ENCODE measurements at regions not wholly inside any gene's neighbourhood (a gene's known extent, or its start where the extent isn't known, plus 50 kb on each side); places are given as distances from the start of the nearest gene placed in this dataset.

DNA sequence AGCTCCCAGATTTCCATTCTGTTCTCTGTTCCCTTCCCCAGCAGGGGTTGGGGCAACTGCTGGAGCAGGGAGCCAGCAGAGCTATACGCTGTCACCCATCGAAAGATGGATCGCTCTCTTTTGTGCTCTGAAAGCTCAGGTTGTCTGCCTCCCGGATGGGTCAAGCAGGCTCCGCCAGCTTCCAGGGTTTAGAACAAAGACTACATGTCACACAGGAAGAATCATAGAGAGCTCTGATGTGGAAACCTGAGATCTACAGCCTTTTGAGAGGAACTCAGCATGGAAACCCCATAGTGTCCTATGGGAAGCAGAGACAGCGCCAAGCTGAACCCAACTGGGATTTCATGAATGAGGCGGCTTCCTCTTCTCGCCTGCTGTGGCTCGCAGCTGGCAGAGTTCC is 205.4 kb downstream of the HS3ST1 start:
- Histone ChIP-seq H3K4me3 (ENCODE audit: low read depth, low read length, poor library complexity, severe bottlenecking) (no peak overlapping the region), H3K27ac (ENCODE audit: low read depth, low read length, poor library complexity, severe bottlenecking) (no peak overlapping the region), H3K4me1 (ENCODE audit: insufficient read depth, low read length, severe bottlenecking) (no peaks in the 10 kb centered on the region), H3K9me2 (ENCODE audit: low read depth, low read length) (no peaks in the 10 kb centered on the region), H2AFZ (ENCODE audit: low read length) (no peak overlapping the region), H3K36me3 (ENCODE audit: insufficient read depth, low read length) (no peaks in the 10 kb centered on the region), H3K9ac (ENCODE audit: low read length) (no peak overlapping the region), H3K27me3 (ENCODE audit: insufficient read depth, low read length) (no peaks in the 10 kb centered on the region), H3K9me3 (ENCODE audit: low read length) (no peaks in the 10 kb centered on the region), H3K79me2 (ENCODE audit: insufficient read depth, low read length) (no peaks in the 10 kb centered on the region), H4K20me1 (ENCODE audit: insufficient read depth, low read length) (no peaks in the 10 kb centered on the region), H3K4me2 (ENCODE audit: low read length) (no peak overlapping the region), H3F3A (ENCODE audit: insufficient read depth, low read length) (no peaks in the 10 kb centered on the region)
- TF ChIP-seq EZH2 (IDR thresholded peaks at IDR 0.05; ENCODE audit: borderline replicate concordance, low read length) (no peak), CTCF (IDR thresholded peaks at IDR 0.05; ENCODE audit: low read length) (no peak)

- no peaks in the 10 kb centered on the region for H3K27me3 ChIP-seq (ENCODE audit: insufficient read depth, low read length)
- no peak overlapping the region for H3K4me3 ChIP-seq (ENCODE audit: low read depth, low read length, poor library complexity, severe bottlenecking)
- no peak overlapping the region for H2AFZ ChIP-seq (ENCODE audit: low read length)
- TF ChIP-seq CTCF (IDR thresholded peaks at IDR 0.05; ENCODE audit: low read length) (no peak), EZH2 (IDR thresholded peaks at IDR 0.05; ENCODE audit: borderline replicate concordance, low read length) (no peak)
- H3K9me2 ChIP-seq (ENCODE audit: low read depth, low read length) = no peaks in the 10 kb centered on the region
- no peaks in the 10 kb centered on the region for H3K4me1 ChIP-seq (ENCODE audit: insufficient read depth, low read length, severe bottlenecking)
- H3K4me2 ChIP-seq (ENCODE audit: low read length) = no peak overlapping the region
- H3K9me3 ChIP-seq (ENCODE audit: low read length) = no peaks in the 10 kb centered on the region
- H3K79me2 ChIP-seq (ENCODE audit: insufficient read depth, low read length) = no peaks in the 10 kb centered on the region
- H3K36me3 ChIP-seq (ENCODE audit: insufficient read depth, low read length) = no peaks in the 10 kb centered on the region
- no peaks in the 10 kb centered on the region for H3F3A ChIP-seq (ENCODE audit: insufficient read depth, low read length)
- H3K9ac ChIP-seq (ENCODE audit: low read length) = no peak overlapping the region
- H3K27ac ChIP-seq (ENCODE audit: low read depth, low read length, poor library complexity, severe bottlenecking) = no peak overlapping the region
- no peaks in the 10 kb centered on the region for H4K20me1 ChIP-seq (ENCODE audit: insufficient read depth, low read length)
Measured at GRCh38 chr4:11218692-11219091, 210.0 kb downstream of the HS3ST1 start.

DNA sequence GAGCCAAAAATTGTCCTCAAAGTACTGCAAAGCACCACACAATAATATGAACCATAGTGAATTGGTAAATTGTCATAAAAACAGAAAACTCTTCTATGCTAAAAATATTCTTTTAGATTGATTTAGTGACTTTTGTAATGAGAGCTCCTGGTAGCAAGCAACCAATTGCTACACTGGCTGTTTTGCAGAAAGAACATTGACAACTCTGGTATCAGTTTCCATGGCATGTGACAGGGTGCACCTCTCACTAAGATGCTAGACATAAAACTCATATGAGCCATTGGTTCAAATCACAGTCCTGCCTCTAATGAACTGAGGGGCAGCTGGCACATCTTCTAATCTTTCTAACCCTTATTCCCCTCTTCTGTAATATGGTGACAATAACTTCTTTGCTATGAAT is 212.2 kb downstream of the HS3ST1 start:
- H3K9me2 ChIP-seq (ENCODE audit: low read depth, low read length) = no peaks in the 10 kb centered on the region

GRCh38 chr4:11214281-11214680 is 214.4 kb downstream of the HS3ST1 start:
- Histone ChIP-seq H3K36me3 (ENCODE audit: insufficient read depth, low read length) (no peaks in the 10 kb centered on the region), H3K9me3 (ENCODE audit: low read length) (no peaks in the 10 kb centered on the region), H3F3A (ENCODE audit: insufficient read depth, low read length) (no peaks in the 10 kb centered on the region), H3K9me2 (ENCODE audit: low read depth, low read length) (no peaks in the 10 kb centered on the region), H2AFZ (ENCODE audit: low read length) (no peak overlapping the region), H4K20me1 (ENCODE audit: insufficient read depth, low read length) (no peaks in the 10 kb centered on the region), H3K4me3 (ENCODE audit: low read depth, low read length, poor library complexity, severe bottlenecking) (no peak overlapping the region), H3K27ac (ENCODE audit: low read depth, low read length, poor library complexity, severe bottlenecking) (no peak overlapping the region), H3K79me2 (ENCODE audit: insufficient read depth, low read length) (no peaks in the 10 kb centered on the region), H3K9ac (ENCODE audit: low read length) (no peak overlapping the region), H3K4me1 (ENCODE audit: insufficient read depth, low read length, severe bottlenecking) (no peaks in the 10 kb centered on the region), H3K27me3 (ENCODE audit: insufficient read depth, low read length) (no peaks in the 10 kb centered on the region), H3K4me2 (ENCODE audit: low read length) (no peak overlapping the region)
- TF ChIP-seq CTCF (IDR thresholded peaks at IDR 0.05; ENCODE audit: low read length) (no peak), EZH2 (IDR thresholded peaks at IDR 0.05; ENCODE audit: borderline replicate concordance, low read length) (no peak)

More for the DNA sequence above, 212.2 kb downstream of the HS3ST1 start:
- H3K9me3 ChIP-seq (ENCODE audit: low read length) = no peaks in the 10 kb centered on the region
- no peaks in the 10 kb centered on the region for H3K36me3 ChIP-seq (ENCODE audit: insufficient read depth, low read length)
- no peak overlapping the region for H3K9ac ChIP-seq (ENCODE audit: low read length)
- H3K4me2 ChIP-seq (ENCODE audit: low read length) = no peak overlapping the region
- no peak overlapping the region for H2AFZ ChIP-seq (ENCODE audit: low read length)
- H3F3A ChIP-seq (ENCODE audit: insufficient read depth, low read length) = no peaks in the 10 kb centered on the region
- H4K20me1 ChIP-seq (ENCODE audit: insufficient read depth, low read length) = no peaks in the 10 kb centered on the region
- no peaks in the 10 kb centered on the region for H3K79me2 ChIP-seq (ENCODE audit: insufficient read depth, low read length)
- TF ChIP-seq EZH2 (IDR thresholded peaks at IDR 0.05; ENCODE audit: borderline replicate concordance, low read length) = no peak
- H3K27me3 ChIP-seq (ENCODE audit: insufficient read depth, low read length) = no peaks in the 10 kb centered on the region
- no peak overlapping the region for H3K4me3 ChIP-seq (ENCODE audit: low read depth, low read length, poor library complexity, severe bottlenecking)
- no peaks in the 10 kb centered on the region for H3K4me1 ChIP-seq (ENCODE audit: insufficient read depth, low read length, severe bottlenecking)
- no peak overlapping the region for H3K27ac ChIP-seq (ENCODE audit: low read depth, low read length, poor library complexity, severe bottlenecking)

All from OCI-LY1 (cell line).